NCI-H510A (cell line): ENCODE measurements at regions not wholly inside any gene's neighbourhood (a gene's known extent, or its start where the extent isn't known, plus 50 kb on each side); places are given as distances from the start of the nearest gene placed in this dataset.
A peak's percentile ranks its signal among the peaks of the same experiment; 100 is the strongest.

Experiments used
- DNase-seq: peaks from one replicate; lab custom pipeline; 2025; lab: John Stamatoyannopoulos, UW

DNA sequence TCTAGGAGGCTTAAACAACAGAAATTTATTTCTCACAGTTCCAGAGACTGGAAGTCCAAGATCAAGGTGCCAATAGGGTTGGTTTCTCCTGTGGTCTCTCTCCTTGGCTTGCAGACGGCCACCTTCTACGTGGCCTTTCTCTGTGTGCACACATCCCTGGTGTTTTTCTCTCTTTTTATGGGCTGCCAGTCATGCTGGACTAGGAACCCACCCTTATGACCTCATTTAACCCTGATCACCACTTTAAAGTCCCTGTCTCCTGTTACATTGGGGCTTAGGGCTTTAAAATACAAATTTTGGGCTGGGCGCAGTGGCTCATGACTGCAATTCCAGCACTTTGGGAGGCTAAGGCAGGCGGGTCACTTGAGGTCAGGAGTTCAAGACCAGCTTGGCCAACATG, 157.1 kb downstream of the TLE1 start:
- DNase-seq, result no peak

DNA sequence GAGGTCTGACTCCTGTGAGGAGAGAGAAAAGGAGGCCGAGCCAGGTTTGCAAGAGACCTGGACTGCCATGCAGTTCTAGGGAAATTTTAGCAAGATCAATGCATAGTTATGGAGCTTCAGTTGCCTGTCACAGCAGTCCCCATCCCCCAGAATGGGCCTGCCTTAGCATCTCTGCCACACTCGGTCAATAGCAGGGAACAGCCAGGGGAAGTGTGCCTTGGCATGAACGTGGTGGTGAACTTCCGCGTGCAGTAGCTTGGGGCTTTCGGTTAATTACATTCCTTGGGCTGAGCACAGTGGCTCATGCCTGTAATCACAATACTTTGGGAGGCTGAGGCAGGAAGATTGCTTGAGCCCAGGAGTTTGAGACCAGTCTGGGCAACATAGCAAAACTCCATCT, 157.8 kb downstream of the TLE1 start:
- DNase-seq, result no peak

DNA sequence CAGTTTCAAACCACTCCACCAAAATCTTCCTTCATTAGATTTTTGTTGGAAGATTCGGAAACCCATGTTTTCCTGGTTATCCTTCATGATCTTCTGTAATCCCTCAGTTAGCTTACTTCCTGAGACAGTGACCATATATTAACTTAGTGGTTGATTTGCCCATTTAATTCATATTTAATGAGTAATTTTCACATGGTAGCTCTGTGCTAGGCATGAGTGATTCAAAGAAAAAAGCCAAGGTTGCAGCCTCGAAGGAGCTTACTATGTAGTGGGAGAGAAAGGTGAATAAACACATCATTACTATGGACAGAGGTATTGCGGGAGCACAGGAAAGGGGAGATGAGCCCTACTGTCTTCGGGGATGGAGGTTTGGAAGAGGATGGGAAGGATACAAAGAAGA, 158.5 kb downstream of the TLE1 start:
- no peak for DNase-seq

DNA sequence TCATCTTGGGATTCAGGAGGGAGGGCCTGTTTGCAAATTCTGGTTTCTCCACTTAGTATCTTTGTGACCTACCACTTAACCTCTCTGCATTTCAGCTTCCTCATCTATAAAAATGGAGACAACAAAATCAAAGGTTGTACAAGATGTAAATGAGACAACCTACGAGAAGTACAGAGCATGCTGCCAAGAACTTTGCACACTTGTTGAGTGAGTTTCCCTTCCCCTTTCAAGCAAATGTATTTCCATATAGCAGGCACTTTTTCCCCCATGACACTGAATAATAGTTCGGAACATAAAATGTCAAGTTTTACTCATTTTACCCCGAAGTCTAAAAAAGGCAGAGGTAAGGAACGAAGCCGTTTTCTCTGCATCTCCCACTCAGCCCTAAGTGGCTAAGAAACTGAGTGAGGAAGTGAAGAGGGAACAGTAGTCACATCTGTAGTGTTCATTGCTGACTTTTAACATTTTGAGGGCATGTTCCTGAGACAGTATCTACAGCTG, 159.0 kb downstream of the TLE1 start:
- DNase-seq, result no peak

DNA sequence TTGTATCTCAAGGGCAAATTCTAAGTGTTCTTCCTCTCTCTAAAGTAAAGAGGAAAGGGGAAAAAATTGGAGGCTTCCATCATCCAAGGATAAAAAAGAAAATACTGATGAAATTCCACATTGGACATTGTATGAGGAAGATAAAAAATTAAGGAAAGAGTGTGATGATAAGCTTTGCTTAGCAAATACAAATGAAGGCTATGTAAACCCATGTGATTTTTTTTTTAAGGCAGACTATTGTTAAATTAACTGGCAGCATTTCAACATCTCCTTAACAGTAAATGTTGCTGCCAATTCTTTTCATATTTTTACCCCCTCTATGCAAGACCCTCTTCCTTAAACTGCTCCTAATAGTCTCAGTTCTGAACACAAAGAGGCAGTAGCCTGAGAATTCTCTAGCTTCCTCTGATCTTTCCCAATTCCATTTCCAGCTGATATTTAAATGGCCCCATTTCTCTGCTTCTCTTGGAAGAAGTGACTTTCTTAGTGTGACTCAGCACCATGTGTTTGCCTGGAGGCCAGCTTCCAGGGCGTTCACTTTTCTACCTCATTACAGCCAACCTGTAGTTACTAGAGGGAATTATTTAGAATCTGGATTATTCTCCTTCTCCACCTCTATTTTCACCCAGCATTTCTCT, 159.7 kb downstream of the TLE1 start:
- no peak for DNase-seq

DNA sequence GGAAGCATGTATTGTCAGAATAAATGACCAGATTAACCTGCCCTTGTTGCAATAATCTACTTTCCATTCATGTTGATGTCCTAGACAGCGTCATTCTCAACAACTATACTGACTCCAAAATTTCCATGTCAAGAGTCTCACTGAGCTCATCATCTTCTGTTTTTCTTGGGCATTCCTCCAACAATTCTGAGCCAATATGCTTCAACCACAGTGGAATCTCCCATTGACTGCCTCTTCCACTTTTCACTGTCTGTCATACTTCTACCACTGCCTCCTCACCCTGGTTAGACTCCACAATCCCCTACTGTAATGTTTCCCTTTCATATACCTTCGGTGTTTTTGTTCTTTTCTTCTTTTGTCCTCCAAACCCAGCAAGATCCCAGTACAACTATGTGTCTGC, 162.8 kb downstream of the TLE1 start:
- no peak for DNase-seq

DNA sequence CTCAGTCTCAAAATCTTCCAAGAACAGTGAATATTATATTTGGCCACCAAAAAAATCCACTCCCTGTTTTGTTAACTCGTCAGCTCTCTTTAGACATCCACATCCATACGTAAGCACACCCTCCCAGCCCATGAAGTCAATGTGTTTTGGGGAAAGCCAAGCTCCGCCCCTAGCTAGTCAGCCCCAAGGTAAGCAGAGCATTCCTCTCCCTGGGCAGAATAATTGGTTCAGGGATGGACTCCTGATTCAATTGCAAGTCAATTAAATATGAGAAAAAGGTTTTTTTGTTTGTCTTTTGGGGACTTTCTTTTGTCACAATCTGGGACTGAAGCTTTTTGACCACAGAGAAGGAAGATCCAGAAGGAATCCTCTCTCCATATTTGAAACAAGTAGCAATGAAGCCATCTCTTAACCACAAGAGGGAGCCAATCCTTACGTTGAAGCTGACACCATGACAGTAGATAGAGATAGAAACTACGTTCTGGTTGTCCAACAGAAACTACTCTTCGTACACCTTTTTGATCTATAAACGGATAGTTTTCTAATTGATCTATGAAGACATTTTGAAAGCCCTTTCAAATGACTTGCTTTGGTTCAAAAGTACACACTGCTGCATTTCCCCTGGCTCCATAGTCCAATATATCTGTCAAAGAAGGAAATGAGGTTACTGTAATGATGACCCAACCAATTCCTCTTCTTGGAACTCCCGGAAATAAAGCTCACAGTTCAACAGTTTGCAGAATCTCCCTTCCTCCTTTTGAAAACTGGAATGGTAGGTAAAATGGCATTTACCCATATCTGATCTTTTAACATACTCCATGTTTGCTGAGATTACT, 166.4 kb downstream of the TLE1 start:
- DNase-seq, result no peak

DNA sequence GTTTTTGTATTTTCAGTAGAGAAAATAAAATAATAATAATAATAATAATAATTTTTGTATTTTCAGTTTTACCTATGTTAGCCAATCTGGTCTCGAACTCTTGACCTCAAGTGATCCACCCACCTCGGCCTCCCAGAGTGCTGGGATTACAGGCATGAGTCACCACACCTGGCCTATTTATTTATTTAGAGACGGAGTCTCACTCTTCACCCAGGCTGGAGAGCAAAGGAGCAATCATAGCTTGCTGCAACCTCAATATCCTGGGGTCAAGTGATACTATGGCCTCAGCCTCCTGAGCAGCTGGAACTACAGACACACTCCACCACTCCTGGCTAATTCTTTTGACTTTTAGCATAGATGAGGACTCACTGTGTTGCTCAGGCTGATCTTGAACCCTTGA, 167.5 kb downstream of the TLE1 start:
- peak; percentile 19 for DNase-seq

DNA sequence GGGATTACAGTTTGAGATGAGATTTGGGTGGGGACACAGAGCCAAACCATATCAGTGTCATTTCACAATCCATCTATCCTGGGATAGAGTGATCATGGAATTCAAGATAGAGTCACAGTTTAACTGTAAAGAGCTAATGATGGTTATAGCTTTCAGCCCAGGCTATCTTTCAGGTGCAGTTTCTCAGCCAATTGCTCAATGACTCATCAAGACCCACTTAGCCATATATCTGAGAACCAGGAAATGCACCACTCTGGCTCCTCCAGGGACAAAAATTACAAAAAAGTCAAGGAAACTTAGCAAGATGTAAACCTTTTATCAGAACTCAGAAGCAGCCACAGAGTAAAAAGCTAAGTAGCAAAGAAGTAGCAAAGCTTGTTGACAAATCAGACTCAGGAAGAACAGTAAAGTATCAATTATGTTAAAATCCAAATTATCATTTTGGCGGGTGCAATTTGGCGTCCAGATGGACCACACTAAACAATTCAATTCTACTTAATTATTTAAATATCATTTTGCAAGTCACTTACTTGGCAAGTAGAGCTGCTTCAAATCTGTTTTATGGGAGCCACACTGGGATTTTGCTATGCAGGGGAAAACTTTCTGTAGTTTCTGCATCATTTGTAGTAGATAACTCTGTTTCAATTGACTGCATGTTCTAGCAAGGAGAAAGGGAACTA, 169.4 kb downstream of the TLE1 start:
- DNase-seq, result no peak

DNA sequence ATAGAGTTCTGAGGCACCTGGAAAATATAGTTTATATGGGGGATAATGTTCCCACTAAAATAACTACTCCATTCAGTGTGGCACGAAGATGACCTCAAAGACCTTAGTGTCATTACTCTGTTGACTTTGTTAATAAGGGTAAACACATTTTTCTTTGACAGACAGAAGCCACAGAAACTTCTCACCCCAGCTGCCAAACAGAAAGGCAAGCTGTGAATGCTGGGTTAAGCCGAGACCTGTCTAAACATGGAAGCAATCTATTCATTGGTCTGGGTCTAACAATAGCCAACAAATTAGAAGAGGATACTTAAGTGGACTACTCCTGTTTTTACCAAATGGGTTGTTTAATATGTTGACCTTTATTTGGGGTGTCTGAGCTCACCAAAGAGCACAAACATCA, 171.4 kb downstream of the TLE1 start:
- DNase-seq, result peak; percentile 44

DNA sequence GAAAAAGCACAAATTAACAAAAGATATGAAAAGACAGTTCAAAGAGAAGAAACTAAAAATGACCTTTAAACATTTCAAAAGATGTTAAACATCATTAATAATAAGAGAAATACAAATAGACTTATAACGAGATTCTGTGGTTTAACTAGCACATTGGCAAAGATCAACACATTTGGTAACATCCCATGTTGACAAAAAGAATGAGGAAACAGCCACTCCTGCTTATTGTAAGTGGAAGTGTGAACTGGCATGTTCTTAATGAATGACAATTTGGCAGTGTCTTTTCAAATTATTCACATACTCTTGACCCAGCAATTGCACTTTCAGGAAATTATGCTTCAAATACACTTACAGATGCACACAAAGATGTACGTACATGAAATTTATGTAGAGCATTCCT, 176.3 kb downstream of the TLE1 start:
- no peak for DNase-seq

DNA sequence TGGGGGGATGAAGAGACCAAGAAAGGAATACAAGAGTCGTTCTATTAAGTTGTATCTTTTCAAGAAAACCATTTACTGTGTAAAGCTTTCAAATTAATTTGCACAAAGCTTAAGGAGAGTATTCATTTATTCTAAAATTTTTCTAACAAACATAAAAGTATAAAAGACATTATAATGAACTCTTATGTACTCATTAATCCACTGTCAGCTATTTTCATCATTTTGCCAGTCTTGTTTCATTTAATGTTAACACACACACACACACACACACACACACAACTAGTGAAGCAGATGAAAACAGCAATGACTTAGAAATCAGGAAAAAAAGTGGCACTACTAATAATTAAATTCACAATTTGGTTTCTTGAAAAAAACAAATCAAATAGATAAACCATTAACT, 176.7 kb downstream of the TLE1 start:
- DNase-seq, result no peak

DNA sequence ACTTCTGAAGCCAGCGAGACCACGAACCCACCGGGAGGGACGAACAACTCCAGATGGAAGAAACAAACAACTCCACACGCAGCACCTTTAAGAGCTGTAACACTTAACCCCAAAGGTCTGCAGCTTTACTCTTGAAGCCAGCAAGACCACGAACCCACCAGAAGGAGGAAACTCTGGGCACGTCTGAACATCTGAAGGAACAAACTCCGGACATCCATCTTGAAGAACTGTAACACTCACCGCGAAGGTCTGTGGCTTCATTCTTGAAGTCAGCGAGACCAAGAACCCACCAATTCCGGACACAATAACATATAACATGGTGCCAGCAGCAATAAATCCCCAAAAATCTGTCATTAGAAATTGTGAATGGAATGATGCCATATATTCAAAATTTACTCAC, 180.9 kb downstream of the TLE1 start:
- no peak for DNase-seq

DNA sequence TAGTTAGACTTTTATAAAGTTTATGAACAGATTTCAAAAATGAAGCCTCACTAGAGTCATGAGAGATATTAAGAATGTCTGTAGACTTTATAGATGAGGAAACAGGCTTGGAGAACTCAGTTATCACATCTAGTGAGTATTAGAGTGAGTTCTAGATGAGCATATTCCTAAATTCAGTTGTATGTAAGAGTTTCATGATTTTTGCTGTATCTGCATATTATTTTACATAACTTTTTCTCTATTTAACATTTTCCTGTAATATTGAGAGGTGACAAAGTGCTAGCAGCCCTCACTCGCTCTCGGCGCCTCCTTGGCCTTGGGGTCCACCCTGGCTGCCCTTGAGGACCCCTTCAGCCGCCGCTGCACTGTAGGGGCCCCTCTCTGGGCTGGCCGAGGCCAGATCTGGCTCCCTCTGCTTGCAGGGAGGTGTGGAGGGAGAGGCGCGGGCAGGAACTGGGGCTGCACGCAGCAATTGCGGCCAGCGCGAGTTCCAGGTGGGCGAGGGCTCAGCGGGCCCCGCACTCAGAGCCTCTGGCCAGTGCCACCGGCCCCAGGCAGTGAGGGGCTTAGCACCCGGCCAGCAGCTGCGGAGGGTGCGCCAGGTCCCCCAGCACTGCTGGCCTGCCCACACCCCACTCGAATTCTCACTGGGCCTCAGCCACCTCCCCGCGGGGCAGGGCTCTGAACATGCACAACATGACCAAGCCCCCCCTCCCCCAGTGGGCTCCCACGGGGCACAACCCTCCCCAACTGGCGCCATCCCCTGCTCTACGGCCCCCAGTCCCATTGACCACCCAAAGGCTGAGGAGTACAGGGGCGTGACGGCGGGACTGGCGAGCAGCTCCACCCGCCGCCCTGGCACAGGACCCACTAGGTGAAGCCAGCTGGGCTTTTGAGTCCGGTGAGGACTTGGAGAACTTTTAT, 182.1 kb downstream of the TLE1 start:
- no peak for DNase-seq

DNA sequence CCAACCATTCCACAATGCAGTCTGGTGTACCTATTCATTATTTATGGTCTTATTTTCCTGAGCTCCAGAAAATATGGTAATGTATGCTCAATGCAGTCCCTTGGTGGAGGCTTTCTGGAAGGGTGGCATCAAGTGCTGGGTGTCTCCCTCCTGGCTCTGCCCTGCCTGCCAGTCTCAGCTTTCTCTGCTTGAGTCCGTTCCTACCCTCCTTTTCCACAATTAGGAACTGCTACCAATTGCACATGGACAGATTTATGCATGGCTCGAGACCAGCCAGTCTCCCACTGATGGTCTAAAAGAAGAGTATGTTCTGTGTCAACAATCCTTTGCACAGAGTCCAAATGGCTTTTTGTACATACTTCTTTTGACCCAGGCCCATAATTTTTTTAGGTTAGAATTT, 189.8 kb downstream of the TLE1 start:
- no peak for DNase-seq

DNA sequence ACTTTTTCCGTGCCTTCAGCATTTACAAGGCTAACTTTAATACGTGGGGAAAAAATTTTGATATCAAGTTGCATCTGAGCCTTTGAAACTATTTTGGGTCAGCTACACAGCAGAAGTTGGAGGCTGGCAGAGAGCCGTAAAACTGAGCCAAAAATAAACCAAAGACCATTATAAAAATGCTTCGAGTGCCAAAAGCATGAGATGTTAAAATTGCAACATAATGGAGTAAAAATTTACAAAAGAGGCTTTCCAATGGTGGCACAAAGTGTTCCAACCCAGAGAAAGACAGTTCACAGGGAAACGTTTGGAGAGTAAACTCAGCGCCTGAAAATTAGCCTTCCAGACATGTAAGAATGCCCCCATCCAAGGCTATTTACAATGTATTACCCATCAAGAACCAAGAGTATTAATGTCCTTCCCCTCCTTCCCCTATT, 190.3 kb downstream of the TLE1 start:
- no peak for DNase-seq

DNA sequence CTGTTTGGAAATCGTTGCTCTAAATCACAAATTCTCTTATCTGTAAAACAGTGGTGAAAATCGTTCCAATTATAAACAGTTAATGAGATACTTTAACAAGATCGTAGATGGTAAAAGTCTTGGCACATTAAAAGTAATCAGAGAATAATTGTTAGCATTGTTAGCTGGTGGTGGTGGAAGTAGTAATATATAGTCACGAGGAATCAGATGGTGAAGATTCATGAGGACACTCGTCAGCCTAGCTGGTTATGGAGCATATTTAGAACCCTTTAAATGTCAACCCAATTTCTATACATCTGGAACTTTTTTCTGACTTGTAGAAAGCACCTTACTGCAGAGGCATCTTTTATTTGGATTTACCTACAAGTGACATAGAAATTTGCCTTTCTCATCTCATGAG, 190.8 kb downstream of the TLE1 start:
- no peak for DNase-seq

DNA sequence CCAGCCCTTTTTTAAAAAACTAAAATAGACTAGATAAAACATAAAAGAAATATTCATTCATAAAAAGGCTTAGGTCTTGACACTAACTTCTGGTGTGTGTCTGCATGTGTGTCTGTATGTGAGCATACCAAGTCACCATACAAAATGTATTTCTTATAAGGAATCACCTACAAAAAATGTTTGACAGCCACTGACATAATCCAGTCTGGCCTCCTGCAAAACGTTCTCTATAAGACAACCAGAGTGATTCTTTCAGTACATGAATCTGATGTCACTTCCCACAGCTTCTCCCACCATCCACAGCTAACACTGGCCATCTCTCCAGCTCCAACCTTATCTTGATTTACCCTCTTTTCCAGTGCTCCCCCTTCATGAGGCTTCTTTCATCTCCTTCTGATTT, 192.3 kb downstream of the TLE1 start:
- DNase-seq, result no peak

DNA sequence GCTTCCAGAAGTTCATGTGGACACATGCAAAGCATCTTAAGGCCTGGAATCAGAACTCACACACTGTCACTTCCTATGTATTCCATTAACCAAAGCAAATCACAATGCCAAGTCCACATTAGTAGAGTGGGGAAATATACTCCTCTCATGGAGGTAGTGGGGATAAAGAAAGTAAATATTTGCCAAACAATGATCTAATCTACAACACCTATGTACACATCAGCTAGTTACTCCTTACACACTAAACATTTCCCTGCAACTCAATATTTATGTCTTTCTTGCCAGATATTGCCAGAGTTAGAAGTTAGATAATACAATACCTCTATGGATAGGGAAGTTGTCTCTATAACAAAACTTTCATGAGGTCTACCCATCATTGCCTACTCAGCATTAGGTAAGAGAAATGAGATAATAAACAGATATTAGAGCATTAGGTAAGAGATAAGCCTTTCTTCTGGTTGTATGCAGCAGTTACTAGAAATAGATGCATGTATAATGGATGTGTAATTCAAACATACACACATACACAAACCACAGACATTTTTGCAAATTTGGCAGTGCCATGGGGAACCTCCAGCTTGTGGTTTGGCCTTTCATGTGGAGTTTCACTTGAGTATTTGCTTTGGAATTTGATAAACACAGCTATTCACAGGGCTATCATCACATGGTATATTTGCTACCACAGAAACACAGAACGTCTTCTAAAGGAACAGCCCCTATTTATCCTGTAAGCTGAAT, 196.5 kb downstream of the TLE1 start:
- DNase-seq, result peak; percentile 10

DNA sequence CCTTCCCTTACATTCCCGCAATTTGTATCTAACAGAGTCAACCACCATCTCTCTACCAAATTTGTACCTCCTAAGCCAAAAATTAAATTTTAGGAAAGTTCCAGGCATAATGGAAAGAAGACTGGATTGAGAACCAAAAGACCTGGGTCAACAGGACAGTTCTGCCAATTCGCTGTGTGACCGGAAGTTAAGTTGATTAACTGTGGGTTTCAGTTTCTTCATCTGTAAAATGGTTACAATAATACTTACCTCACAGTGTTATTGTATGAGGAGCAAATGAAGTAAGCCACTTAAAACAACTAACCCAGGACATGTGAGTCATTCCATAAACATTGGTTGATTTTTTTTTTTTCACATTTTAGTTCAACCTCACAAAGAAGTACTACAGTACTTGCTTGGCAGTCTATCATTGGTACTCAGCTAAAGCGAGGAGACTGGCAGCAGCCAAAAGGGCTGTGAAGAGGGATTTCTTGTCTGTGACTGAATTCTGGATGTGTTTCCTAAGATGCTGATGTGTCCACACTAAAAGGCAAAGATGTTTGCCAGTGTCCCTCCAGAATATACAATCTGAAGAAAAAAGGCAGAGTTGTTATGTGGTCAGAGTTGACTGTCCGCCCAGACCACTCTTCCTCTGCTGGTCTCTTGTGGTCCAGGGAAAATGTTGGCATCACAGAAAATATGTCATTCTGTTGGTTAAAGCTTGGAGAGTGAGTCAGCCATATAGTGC, 198.6 kb downstream of the TLE1 start:
- DNase-seq, result no peak

DNA sequence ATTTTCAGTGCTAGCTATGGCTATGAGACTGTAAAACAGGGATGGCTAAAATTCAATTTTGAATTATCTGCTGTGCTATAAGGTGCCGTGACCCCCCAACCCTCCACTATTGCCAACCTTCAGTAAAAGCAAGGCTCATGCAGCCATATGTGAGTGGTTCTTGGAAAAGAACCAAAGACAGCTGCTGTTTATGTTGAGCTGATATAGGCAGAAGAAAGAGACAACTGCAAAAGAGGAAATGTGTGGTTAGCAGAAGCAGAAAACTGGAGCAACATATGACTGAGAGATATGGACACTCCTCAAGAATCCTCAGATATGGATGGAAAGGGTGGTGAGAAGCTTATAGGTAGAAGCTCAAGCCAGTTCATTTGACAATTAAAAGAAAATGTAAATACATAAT, 200.3 kb downstream of the TLE1 start:
- no peak for DNase-seq
